Suprapubic skin (tissue), 4 donors: ENCODE measurements at regions not wholly inside any gene's neighbourhood (a gene's known extent, or its start where the extent isn't known, plus 50 kb on each side); places are given as distances from the start of the nearest gene placed in this dataset.
"Not testable (repeated sequence)": the region's sequence is repeated elsewhere in the genome, so short reads cannot be mapped to it uniquely, and the experiment has no call there.

Experiments
- DNase-seq, 2 donors: peaks; one replicate each; pipeline ENCODE4 v3.0.0-alpha.2; 2019; ENCODE audit warnings: low spot score in 2 of 2
- H3K27ac ChIP-seq: fragments of 200-600 bp; sonication (generic); one replicate; pipeline ENCODE4 v1.5.1; 2019
- H3K27me3 ChIP-seq: fragments of 200-600 bp; sonication (generic); one replicate; pipeline ENCODE4 v1.5.1; 2019
- H3K36me3 ChIP-seq: fragments of 200-600 bp; sonication (generic); one replicate; pipeline ENCODE4 v1.5.1; 2019
- H3K4me1 ChIP-seq: fragments of 200-600 bp; sonication (generic); one replicate; pipeline ENCODE4 v1.5.1; 2019
- H3K4me3 ChIP-seq: fragments of 200-600 bp; sonication (generic); one replicate; pipeline ENCODE4 v1.5.1; 2019; ENCODE audit warnings: mild to moderate bottlenecking
- H3K9me3 ChIP-seq: fragments of 200-600 bp; sonication (generic); one replicate; pipeline ENCODE4 v1.5.1; 2019
- CTCF ChIP-seq, 2 donors: fragments of 200-600 bp in 1 of 2; fragments of 450-650 bp in 1 of 2; sonication (generic) in 1 of 2; IDR thresholded peaks; one replicate each; pipeline ENCODE4 v1.5.1; 2016 to 2019; ENCODE audit warnings: antibody characterized with exemption in 2 of 2, mild to moderate bottlenecking in 1 of 2, moderate library complexity in 1 of 2
- EP300 ChIP-seq: sonication (generic); formaldehyde crosslinking; IDR thresholded peaks from one replicate; pipeline ENCODE4 v1.6.1; 2017; ENCODE audit warnings: antibody characterized with exemption
- POLR2A ChIP-seq, 2 donors: fragments of 450-650 bp; IDR thresholded peaks; one replicate each; pipeline ENCODE4 v1.6.1; 2017; ENCODE audit warnings: antibody characterized with exemption in 2 of 2, mild to moderate bottlenecking in 2 of 2, moderate library complexity in 2 of 2
- POLR2AphosphoS5 ChIP-seq, 3 donors: sonication (generic); formaldehyde crosslinking; IDR thresholded peaks; one replicate each; pipeline ENCODE4 v1.6.1; 2017; ENCODE audit warnings: antibody characterized with exemption in 3 of 3
- WGBS: methylation state at CpG from one replicate; pipeline ENCODE4 v1.1.5; 2018; 5-methylcytosine and 5-hydroxymethylcytosine counted together

GRCh38 chr20:25864326-25864962 is 167.8 kb upstream of the ZNF337 start:
- H3K27me3 ChIP-seq, result peaks cover 42% of the 10 kb centered on the region
- H3K4me1 ChIP-seq, result peaks cover 65% of the 10 kb centered on the region
- TF ChIP-seq CTCF (IDR thresholded peaks at IDR 0.05), result no peak
- no peak for TF ChIP-seq EP300
- TF ChIP-seq POLR2A (IDR thresholded peaks at IDR 0.05), result no peak
- no peak for TF ChIP-seq POLR2AphosphoS5 (IDR thresholded peaks at IDR 0.05)

GRCh38 chr20:25863536-25864325 is 167.1 kb upstream of the ZNF337 start:
- Histone ChIP-seq H3K9me3 (no peaks in the 10 kb centered on the region), H3K27me3 (peaks cover 49% of the 10 kb centered on the region), H3K36me3 (no peaks in the 10 kb centered on the region), H3K4me3 (peak overlapping the region; percentile 52), H3K4me1 (peaks cover 69% of the 10 kb centered on the region), H3K27ac (no peak overlapping the region)
- no peak for TF ChIP-seq CTCF (IDR thresholded peaks at IDR 0.05)
- TF ChIP-seq POLR2A (IDR thresholded peaks at IDR 0.05), result no peak
- TF ChIP-seq POLR2AphosphoS5 (IDR thresholded peaks at IDR 0.05), result no peak
- no peak for TF ChIP-seq EP300
- WGBS, result 48% methylated on average over 14 of the region's 21 CpGs
- peak in 1 of 2 donors; percentile 93 for DNase-seq

More at GRCh38 chr20:25864326-25864962, 167.8 kb upstream of the ZNF337 start:
- Histone ChIP-seq H3K27ac (no peak overlapping the region), H3K4me3 (no peak overlapping the region), H3K36me3 (no peaks in the 10 kb centered on the region), H3K9me3 (no peaks in the 10 kb centered on the region)
- 64% methylated on average over 15 of the region's 15 CpGs for WGBS
- DNase-seq, result no peak

DNA sequence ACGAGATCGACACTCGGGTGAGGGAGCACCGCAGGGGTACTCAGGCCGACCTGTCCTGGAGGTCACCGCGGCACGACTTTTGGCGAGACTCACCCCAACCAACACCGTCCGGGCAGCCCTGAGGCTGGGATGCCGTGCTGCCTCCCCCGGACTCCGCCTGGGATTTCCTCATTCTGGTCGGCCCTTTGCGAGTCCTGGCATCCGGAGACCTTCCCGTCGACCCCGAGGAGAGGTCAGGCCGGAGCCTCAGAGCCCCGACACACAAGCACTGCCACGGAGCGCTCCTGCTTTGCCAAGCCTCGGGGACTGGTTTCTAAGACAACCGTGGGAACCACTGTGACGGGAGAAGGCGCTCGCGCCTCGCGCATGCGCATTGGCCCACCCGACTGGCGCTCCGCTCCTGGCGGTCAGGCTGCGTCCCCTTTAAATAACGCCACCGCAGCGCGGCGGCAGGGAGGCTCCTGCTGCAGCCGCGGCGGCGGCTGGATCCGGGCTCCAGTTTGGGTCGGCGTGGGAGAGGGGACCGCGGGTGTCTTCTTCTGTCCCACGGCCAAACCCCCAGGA is 166.4 kb upstream of the ZNF337 start:
- not testable (repeated sequence) for H3K27ac ChIP-seq, H3K9me3 ChIP-seq, H3K36me3 ChIP-seq
- DNase-seq, result peak; percentile 92
- 0% methylated on average over 2 of the region's 53 CpGs for WGBS
- Histone ChIP-seq H3K27me3 (peaks cover 56% of the 10 kb centered on the region), H3K4me3 (peak overlapping the region; percentile 52), H3K4me1 (peaks cover 69% of the 10 kb centered on the region)

DNA sequence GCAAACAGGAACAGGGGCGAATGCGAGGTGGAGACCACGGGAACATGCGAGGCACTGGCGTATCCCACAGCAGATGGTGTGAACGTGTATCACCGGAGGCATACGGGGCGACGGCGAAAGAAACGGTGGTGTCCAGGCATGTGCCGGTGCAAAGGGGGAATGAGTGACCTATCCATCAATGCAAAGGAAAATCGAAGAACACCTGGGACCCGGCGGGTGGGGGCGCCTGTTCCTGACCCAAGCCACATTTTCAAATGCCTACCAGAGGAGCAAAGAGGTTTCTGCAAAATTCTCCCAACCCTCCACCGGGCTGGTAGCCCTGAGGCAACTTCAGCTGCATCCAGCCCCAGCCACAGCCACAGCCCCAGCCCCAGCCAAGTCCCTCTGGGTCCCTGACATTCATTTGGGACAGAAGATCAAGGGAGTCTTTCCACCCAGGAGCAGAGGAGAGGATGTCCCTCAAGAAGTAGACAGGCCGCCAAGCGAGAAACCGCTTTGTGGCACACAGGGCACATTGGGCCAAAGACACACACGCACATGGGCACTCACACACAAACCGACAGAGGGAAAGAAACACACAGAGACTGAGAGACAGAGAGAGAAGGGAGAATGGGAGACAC is 164.0 kb upstream of the ZNF337 start:
- no peak overlapping the region for H3K27ac ChIP-seq
- peak in 1 of 2 donors; percentile 52 for DNase-seq
- no peak for TF ChIP-seq POLR2A (IDR thresholded peaks at IDR 0.05)
- TF ChIP-seq EP300, result no peak
- TF ChIP-seq POLR2AphosphoS5 (IDR thresholded peaks at IDR 0.05), result no peak
- WGBS, result 73% methylated on average over 14 of the region's 23 CpGs
- peaks cover 49% of the 10 kb centered on the region for H3K27me3 ChIP-seq
- no peaks in the 10 kb centered on the region for H3K36me3 ChIP-seq
- H3K4me3 ChIP-seq, result peak overlapping the region; percentile 28
- peaks cover 62% of the 10 kb centered on the region for H3K4me1 ChIP-seq
- no peaks in the 10 kb centered on the region for H3K9me3 ChIP-seq

DNA sequence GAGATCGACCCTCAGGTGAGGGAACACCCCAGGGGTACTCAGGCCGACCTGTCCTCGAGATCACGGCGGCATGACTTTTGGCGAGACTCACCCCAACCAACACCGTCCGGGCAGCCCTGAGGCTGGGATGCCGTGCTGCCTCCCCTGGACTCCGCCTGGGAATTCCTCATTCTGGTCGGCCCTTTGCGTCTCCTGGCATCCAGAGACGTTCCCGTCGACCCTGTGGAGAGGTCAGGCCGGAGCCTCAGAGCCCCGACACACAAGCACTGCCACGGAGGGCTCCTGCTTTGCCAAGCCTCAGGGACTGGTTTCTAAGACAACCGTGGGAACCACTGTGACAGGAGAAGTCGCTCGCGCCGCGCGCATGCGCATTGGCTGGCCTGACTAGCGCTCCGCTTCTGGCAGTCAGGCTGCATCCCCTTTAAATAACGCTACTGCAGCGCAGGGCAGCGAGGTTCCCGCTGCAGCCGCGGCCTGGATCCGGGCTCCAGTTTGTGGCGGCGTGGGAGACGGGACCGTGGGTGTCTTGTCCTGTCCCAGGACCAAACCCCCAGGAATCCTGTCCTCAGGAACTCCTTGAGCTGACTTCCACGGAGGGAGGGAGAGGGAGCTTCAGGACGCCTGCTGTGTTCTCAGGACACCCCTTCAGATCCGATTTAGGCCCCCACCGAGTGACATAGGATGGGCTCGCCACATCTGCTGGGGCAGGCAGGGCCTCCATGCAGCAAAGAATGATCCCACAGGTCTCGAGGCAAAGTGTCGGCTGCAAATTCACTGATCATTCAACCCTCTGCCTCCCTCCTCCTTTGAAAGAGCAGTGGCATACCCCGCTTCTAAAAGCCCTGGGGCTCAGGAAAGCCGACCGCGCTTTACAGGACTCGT is 163.2 kb upstream of the ZNF337 start:
- Histone ChIP-seq H3K4me1 (peaks cover 58% of the 10 kb centered on the region), H3K27me3 (peaks cover 49% of the 10 kb centered on the region)
- 47% methylated on average over 15 of the region's 51 CpGs for WGBS

More for the DNA sequence above, 163.2 kb upstream of the ZNF337 start:
- Histone ChIP-seq H3K36me3 (no peaks in the 10 kb centered on the region), H3K27ac (no peak overlapping the region), H3K9me3 (no peaks in the 10 kb centered on the region), H3K4me3 (peak overlapping the region; percentile 28)
- TF ChIP-seq POLR2A (IDR thresholded peaks at IDR 0.05) (no peak), EP300 (no peak), CTCF (IDR thresholded peaks at IDR 0.05) (no peak), POLR2AphosphoS5 (IDR thresholded peaks at IDR 0.05) (no peak)
- peak in 1 of 2 donors; percentile 77 for DNase-seq
